ENCODE measurements at regions not wholly inside any gene's neighbourhood (a gene's known extent, or its start where the extent isn't known, plus 50 kb on each side); places are given as distances from the start of the nearest gene placed in this dataset.

DNA sequence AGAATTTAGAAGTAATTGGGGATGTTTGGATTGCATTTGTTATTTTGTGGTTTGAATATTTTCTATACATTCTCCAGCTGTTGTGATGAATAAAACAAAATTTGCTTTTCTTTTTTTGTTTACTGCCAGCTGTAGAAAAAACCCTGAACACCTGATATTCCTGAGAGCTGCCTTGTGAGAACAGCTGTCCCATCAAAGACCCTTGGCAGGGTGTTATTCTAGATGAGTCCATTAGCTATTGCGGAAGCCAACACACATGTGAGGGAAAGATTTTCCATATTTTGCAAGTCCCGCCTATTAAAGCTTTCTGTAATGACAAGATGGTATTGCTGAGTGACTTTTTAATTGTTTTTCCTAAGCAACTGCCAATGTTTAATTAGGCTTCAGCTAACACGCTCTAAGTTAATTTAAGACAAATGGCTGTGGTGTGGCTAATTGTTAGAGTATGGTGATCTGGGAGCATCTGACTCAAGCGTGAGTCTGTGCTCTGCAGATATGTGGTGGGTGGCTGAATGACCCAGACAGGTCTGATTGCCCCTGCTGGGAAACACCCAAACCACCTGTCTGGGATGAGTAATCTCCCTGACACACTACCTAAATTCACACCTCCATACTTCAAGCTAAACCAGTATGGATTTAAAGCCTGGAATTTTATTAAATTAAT lies 86.5 kb upstream of the PRLR start:
- DNase-seq (ENCODE audit: low spot score) = no peak

DNA sequence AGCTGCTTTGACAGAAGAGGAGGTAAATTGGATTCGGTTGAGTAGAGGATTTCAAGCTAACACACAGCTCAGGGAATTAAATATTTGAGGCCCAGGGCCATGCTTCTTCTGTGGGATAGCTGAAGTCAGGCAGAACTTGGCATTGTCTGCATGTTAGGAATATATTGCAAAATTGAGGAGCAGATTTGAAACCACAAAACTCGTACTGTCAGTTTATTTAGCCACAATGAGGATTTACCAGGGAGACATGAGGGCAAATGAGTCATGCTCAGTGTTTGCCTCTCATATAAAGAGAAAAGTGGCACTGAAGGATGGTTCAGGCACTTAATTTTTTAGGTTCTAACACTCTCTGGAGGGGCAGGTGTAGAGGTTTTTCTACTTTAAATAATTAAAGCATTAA lies 83.0 kb upstream of the PRLR start:
- no peak for DNase-seq (ENCODE audit: low spot score)

DNA sequence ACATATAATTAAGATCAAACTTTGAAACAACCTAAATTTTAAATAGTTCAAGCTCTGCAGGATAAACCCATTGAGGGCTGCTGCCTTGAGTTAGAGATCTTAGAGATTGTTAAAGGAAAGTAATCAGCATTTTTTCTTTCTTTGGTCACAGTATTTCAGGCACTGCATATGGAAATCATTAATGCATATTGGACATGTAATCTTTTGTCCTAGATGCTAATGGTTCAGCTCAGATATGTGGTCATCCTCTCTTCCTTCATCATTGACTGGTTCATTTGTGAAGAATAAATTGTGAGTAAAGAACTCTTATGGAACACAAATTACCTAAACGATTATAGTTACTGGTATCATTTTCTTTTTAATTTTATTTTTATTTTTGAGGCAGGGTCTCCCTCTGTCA lies 82.0 kb upstream of the PRLR start:
- DNase-seq (ENCODE audit: low spot score) = no peak

DNA sequence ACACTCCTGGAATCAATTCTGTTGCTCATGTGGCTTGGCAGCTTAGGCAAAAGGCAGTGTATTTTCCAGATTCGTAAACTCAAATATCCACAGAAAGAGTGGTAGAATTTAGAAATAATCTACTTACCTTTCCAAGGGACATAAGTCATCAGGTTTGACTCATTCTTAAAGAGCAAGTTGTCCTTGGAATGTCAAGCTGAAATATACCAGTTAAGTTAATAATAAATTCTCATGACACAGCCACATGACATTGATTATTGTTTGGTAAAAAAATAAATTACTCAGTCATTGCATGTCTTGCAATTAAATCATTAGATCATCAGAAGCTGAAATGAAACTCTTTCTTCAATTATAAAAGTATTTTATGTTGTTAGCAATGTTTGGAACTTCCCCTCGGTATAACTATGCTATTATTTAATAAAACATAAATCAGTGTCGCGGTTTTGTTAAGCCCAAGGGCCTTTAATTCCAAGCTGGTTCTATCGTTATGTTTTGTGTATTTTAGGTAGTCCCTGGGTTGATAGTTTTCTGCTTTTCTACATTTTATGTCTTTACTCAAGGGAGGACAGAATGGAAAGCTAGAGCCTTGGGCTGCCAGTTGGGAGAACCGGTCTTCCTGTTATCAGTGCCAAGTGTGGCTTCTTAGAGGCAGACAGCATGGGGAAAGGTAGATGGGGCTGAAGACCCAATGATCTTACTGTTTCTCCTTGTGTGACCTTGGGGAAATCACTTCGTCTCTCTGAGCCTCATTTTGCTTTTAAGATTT lies 79.3 kb upstream of the PRLR start:
- DNase-seq (ENCODE audit: low spot score) = no peak

DNA sequence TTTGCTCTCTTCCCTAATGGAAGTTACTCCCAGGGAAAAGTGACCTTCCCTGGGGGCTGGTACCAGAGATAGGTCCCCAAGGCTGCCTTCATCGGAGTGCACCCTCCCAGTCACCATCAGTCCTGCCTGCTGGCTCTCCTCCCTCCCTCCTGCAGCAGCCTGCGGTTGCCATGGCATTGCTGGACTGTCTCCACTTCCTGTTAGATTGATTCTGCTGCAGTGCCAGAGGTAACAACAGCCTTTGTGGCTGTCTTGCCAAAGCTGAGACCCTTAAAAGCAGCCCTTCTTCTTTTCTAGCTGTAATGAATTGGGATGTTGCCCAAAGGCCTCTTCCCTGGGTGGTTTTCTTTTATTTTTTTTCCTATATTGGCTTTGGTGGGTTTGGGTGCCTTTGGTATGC lies 78.1 kb upstream of the PRLR start:
- no peak for DNase-seq (ENCODE audit: low spot score)

DNA sequence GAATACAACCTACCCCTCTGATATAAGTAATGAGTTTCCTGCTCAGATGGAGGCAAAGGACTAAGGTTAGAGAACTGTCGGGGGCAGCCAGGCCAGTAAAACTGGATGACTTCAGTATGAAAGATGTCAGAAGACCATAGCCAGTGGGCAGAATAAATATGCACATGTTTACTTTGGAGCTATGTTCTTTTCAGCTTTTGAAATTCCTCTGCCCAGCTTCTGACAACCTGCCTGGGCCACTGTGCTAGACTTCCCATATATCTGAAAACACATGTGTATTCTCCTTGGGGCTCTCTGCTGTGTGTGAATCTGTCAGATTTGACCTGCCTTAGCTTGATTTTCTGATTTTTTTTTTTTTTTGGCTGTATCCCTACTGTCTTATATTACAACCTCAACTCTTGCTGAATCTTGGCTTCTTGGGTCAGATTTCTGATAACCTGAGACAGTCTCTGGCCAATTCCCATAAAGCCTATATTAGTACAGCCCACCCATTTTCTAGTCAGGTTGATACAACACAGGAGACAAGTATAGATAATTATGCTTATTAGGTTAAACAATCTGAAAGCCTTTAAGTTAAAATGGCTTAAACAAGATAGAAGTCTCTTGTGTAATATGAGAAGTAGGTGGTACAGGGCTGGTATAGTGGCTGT lies 76.6 kb upstream of the PRLR start:
- no peak for DNase-seq (ENCODE audit: low spot score)

DNA sequence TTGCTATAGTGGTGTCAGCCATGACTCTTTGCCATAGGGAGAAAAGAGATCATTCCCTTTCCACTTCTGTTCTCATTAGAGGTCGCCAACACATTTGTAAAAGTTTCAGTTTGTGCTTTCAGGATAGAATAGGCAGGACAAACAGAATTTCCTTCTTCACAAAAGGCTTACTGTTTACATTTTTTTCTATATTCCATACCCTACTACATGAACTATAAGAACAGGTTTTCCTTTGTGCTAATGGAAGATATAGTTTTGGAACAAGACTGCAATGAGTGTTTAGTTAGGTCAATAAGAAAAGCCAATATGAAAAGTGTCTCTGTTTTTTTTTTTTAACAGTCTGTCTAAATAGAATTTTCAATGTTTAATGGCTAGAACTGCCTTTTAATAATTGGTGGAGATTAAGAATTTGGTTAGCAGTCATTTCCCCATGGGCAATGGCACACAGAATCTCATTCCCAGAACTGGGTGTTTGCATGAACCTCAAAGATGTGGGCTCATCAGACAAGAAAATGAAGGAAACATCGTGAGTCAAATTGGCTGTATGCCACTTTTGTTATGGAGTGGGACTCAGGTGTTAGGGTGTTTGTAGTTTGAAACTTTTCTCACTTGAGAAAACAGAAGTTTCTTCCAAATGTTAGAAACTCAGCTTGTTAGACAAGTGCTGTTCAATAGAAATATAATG lies 75.2 kb upstream of the PRLR start:
- no peak for DNase-seq (ENCODE audit: low spot score)

DNA sequence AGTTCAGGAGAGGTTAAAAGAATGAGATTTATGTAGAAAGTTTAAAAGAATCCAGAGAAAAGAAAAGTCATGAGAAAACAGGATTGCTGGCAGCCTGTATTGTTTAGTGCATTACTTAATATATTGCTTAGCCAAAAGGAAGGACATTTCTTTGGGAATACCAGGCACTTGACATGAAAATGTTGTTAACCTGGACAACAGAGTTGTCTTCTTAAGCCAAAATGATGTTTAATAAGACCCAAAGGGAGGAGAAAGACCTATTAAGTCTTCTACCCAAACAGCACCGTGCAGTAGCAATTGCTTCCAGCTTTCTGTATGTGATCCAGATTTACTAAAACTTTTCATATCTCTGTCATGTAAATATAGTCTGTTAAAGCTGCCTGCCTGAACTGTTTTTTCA lies 74.0 kb upstream of the PRLR start:
- no peak for DNase-seq (ENCODE audit: low spot score)

DNA sequence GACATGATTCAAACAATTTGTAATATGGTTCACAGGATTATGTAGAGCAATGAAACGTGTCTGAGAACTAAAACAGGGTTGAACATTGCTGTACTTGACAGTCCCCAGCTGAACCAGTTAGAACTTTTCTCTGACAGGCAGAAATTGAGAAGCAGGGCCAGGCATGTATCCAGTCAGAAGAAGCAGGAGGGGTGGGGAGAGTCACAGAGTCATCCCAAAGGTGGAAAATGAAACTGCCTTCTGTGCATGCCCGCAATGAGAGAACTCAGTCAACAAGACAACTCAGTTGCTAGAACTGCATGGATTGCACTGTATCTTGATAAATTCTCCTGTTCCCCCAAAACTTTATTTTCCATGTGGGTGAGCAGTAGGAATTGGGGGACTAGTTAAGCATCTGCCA lies 72.9 kb upstream of the PRLR start:
- no peak for DNase-seq (ENCODE audit: low spot score)

DNA sequence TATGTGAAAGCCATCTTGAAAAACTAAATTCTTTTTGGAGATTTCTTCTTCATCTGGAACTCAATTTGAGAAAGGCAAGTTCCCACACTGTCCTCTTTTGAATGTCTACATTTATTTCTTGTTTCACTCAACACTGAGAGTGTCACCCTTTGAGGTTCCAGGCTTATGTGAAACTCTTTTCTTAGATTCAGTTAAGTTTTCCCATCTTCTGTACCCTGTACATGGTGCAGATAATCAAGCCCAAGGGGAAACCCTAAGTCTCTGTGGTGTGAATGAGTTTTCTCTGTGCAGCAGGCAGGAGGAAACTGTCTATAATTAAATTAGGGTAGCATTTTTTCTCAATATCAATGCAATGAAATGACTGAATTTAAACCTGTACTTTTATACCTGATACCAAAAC lies 72.3 kb upstream of the PRLR start:
- no peak for DNase-seq (ENCODE audit: low spot score)

DNA sequence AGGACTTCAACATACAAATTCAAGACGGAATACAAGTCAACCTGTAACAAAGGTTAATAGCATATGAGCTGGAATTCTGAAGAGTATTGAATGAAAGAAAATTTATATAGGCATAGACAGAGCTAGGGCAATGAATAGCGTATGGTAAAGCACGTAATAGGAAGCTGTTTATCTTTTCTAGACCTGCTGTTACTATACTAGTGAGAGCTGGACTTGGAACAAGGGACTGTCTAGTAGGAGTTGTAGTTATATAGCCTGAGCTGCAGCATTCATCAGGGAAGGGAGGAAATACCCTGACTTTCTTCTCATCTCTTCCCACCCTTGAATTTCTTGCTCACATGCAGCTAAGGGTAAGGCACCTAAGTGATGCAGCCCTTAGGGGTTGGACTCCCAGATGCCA lies 67.5 kb upstream of the PRLR start:
- no peak for DNase-seq (ENCODE audit: low spot score)

DNA sequence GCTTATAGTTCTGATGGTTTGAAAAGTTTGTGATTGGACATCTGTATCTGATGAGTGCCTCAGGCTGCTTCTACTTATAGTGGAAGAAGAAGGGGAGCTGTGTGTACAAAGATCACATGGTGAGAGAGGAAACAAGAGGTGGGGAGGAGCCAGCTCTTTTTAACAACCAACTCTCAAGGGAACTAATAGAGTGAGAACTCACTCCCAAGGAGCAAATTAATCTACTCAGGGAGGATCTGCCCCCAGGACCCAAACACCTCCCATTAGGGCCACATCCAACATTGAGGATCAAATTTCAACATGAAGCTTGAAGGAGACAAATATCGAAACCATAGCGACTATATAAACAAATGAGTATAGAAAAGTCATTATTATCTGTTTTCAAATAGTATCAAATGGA lies 64.7 kb upstream of the PRLR start:
- DNase-seq (ENCODE audit: low spot score) = no peak

DNA sequence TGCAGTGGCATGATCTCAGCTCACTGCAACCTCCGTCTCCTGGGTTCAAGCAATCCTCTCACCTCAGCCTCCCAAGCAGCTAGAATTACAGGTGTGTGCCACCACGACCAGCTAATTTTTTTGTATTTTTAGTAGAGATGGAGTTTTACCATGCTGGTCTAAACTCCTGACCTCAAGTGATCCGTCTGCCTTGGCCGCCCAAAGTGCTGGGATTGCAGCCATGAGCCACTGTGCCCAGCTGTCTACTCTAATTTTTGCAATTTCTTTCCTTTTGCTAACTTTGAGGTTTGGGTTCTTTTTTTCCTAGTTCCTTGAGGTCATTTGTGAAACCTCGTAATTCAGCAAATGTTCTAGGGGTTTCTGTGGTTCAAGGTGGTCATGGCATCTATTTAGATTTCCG lies 63.7 kb upstream of the PRLR start:
- DNase-seq (ENCODE audit: low spot score) = no peak

DNA sequence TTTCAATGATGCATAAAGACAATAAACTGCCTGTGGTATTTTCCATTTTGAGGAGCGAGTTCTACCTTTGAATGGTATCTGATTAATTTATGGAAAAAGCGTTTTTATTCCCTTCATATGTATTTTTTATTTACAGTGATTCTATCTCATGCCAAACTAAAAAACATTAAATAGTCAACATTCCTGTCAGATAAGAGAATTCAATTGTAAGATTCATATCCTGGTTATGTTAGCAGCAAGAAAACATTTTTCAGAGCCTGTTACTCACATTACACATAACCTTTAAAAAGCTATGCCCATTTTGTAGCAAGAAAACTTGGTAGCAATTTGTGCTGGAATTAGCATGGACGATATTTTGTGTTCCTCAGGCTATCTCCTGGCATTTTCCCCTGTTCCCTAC lies 55.1 kb upstream of the PRLR start:
- no peak for DNase-seq (ENCODE audit: low spot score)

DNA sequence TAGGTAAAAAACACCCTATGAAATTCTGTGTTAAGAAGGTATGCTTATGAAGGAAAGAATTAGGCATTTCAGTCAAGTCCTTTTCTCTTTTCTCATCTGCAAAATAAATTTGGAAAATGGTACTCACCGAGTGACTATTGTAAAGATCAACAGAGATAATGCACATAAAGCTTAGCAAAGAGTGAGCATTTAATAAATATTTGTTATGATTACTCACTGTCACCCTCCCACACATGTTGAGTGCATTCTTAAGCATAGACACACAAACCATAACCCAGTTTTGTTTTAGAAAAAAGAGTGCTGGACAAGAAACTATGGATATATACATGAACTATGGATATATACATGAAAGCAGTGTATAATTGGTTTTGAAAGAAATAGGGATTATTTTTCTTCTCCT lies 54.7 kb upstream of the PRLR start:
- no peak for DNase-seq (ENCODE audit: low spot score)

DNA sequence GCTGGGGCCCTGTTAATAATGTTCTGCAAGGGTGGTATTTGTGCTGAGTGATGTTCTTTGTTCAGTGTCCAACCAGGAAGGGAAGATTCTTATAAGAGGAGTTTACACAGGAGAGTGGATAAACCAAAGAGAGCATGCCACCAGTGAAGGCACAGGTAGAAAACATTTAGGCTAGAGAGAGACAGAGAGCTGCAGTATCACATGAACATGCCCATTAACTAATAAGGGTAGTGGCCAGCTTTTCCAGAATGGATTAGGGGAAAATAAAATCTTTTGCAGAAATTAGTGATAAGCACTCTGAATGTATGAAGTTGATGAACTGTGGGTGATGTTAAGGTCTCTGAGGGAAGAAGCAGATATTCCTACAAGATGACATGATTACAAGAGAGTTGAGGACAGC lies 54.1 kb upstream of the PRLR start:
- DNase-seq (ENCODE audit: low spot score) = no peak

DNA sequence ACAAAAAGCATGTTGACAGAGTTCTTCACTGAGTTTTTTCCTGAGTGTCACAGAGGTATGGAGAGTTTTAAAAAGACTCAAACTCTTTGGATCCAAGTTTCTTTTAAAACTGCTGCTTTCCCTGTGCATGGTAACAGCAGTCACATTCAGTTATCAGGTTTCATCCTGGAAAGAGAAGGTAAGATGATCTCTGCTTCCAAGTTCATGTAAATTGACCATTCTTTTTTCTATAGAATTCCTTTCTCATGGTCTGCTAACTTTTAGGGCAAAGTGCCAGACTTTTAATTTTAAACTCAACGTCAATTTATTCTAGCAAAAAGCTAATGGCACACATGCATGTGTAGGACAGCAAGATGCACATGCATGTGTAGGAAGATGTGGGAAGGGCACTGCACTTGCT lies 52.5 kb upstream of the PRLR start:
- no peak for DNase-seq (ENCODE audit: low spot score)

DNA sequence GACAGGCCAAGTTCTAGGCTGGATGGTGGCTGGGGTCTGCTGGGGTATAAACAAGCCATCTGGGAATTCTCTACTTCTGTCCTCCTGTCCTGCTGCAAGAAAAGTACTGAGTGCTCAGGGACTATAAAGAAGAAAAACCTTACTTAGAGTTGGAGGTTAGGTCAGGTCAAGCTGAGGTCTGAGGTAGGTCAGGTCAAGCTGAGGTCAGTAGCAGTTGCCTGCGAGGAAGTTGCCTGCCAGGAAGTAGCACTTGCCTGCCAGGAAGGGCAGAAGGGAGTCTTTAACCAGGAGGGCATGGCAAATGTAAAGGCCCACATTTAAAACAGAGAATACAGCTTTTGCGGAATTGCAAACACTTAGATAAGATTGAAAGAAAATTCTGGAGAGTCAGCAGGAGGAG lies 51.3 kb upstream of the PRLR start:
- no peak for DNase-seq (ENCODE audit: low spot score)

All from hepatic stellate cell (primary cell).